ENCODE measurements at regions not wholly inside any gene's neighbourhood (a gene's known extent, or its start where the extent isn't known, plus 50 kb on each side); places are given as distances from the start of the nearest gene placed in this dataset.

- TF ChIP-seq, protein P1, sequence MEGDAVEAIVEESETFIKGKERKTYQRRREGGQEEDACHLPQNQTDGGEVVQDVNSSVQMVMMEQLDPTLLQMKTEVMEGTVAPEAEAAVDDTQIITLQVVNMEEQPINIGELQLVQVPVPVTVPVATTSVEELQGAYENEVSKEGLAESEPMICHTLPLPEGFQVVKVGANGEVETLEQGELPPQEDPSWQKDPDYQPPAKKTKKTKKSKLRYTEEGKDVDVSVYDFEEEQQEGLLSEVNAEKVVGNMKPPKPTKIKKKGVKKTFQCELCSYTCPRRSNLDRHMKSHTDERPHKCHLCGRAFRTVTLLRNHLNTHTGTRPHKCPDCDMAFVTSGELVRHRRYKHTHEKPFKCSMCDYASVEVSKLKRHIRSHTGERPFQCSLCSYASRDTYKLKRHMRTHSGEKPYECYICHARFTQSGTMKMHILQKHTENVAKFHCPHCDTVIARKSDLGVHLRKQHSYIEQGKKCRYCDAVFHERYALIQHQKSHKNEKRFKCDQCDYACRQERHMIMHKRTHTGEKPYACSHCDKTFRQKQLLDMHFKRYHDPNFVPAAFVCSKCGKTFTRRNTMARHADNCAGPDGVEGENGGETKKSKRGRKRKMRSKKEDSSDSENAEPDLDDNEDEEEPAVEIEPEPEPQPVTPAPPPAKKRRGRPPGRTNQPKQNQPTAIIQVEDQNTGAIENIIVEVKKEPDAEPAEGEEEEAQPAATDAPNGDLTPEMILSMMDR (IDR thresholded peaks at IDR 0.05), result no peak
- no peak for TF ChIP-seq SMC3 (IDR thresholded peaks at IDR 0.05; ENCODE audit: low read depth, low read length)
- no peak for TF ChIP-seq JUND (IDR thresholded peaks at IDR 0.05)
- TF ChIP-seq FOXM1 (IDR thresholded peaks at IDR 0.05; ENCODE audit: low read depth), result no peak
- no peak for TF ChIP-seq RAD21 (IDR thresholded peaks at IDR 0.05; ENCODE audit: low read length)
- no peak for TF ChIP-seq POLR2AphosphoS5 (IDR thresholded peaks at IDR 0.05; ENCODE audit: low read depth, low read length)
- TF ChIP-seq YY1 (IDR thresholded peaks at IDR 0.05; ENCODE audit: low read depth), result no peak
- no peak for TF ChIP-seq NFIC (IDR thresholded peaks at IDR 0.05; ENCODE audit: borderline replicate concordance)
- no peak for TF ChIP-seq RXRA (IDR thresholded peaks at IDR 0.05; ENCODE audit: borderline replicate concordance, low read depth)
- no peak for TF ChIP-seq RCOR1 (IDR thresholded peaks at IDR 0.05; ENCODE audit: low read length)
- no peak for TF ChIP-seq REST (IDR thresholded peaks at IDR 0.05; ENCODE audit: low read depth, low read length)
- no peak for TF ChIP-seq TCF12 (IDR thresholded peaks at IDR 0.05)
- TF ChIP-seq, protein P2, sequence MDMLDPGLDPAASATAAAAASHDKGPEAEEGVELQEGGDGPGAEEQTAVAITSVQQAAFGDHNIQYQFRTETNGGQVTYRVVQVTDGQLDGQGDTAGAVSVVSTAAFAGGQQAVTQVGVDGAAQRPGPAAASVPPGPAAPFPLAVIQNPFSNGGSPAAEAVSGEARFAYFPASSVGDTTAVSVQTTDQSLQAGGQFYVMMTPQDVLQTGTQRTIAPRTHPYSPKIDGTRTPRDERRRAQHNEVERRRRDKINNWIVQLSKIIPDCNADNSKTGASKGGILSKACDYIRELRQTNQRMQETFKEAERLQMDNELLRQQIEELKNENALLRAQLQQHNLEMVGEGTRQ (IDR thresholded peaks at IDR 0.05; ENCODE audit: borderline replicate concordance, low read depth, low read length), result no peak
Observed at GRCh38 chr14:101116065-101116464, 212.5 kb upstream of the RTL1 start.

All from SK-N-SH (cell line).